Liver (tissue), 8 donors: ENCODE measurements at regions not wholly inside any gene's neighbourhood (a gene's known extent, or its start where the extent isn't known, plus 50 kb on each side); places are given as distances from the start of the nearest gene placed in this dataset.

Source experiments
- DNase-seq: peaks from one replicate; pipeline ENCODE4 v3.0.0-alpha.2; 2017; ENCODE audit warnings: low spot score
- H3K27ac ChIP-seq, 2 donors: one replicate each; pipeline ENCODE4 v1.7.0; 2013; ENCODE audit warnings: inconsistent platforms in 2 of 2, low read length in 2 of 2, control low read depth in 1 of 2, low read depth in 1 of 2, mild to moderate bottlenecking in 1 of 2
- H3K27me3 ChIP-seq, 4 donors: one replicate each; pipeline versions ENCODE4 v1.6.1 to v1.7.0; 2013; ENCODE audit warnings: low read length in 3 of 4, inconsistent platforms in 1 of 4, mild to moderate bottlenecking in 1 of 4, moderate library complexity in 1 of 4; ENCODE audit not compliant: control insufficient read depth in 4 of 4, insufficient read depth in 4 of 4
- H3K36me3 ChIP-seq, 4 donors: one replicate each; pipeline versions ENCODE4 v1.6.1 to v1.7.0; 2013; ENCODE audit warnings: low read length in 3 of 4, mild to moderate bottlenecking in 3 of 4, low read depth in 1 of 4, moderate library complexity in 1 of 4; ENCODE audit not compliant: control insufficient read depth in 4 of 4, insufficient read depth in 3 of 4
- H3K4me1 ChIP-seq, 4 donors: one replicate each; pipeline versions ENCODE4 v1.6.1 to v1.7.0; 2013; ENCODE audit warnings: low read length in 3 of 4, mild to moderate bottlenecking in 3 of 4, moderate library complexity in 1 of 4; ENCODE audit not compliant: control insufficient read depth in 4 of 4, insufficient read depth in 4 of 4
- H3K4me3 ChIP-seq, 3 donors: one replicate each; pipeline versions ENCODE4 v1.6.1 to v1.7.0; 2013; ENCODE audit warnings: low read length in 3 of 3, control low read depth in 1 of 3, low read depth in 1 of 3, mild to moderate bottlenecking in 1 of 3
- H3K9ac ChIP-seq, 2 donors: one replicate each; pipeline ENCODE4 v1.7.0; 2013; ENCODE audit warnings: low read length in 2 of 2, mild to moderate bottlenecking in 2 of 2, moderate library complexity in 2 of 2, control low read depth in 1 of 2, low read depth in 1 of 2
- H3K9me3 ChIP-seq, 4 donors: one replicate each; pipeline versions ENCODE4 v1.6.1 to v1.7.0; 2013; ENCODE audit warnings: low read length in 3 of 4; ENCODE audit not compliant: control insufficient read depth in 4 of 4
- ATF3 ChIP-seq: IDR thresholded peaks from 2 replicates; pipeline ENCODE4 v1.6.1; 2016; ENCODE audit warnings: antibody characterized with exemption
- EGR1 ChIP-seq, 2 donors: IDR thresholded peaks; 2 replicates each; pipeline ENCODE4 v1.6.1; 2016 to 2018; ENCODE audit warnings: antibody characterized with exemption in 2 of 2, low read depth in 2 of 2
- FOXA1 ChIP-seq: IDR thresholded peaks from 2 replicates; pipeline ENCODE4 v1.6.1; 2016; ENCODE audit warnings: antibody characterized with exemption
- GABPA ChIP-seq, 2 donors: IDR thresholded peaks in 1 of 2; conservative IDR thresholded peaks in 1 of 2; 2 replicates each; pipeline ENCODE4 v1.6.1; 2016; ENCODE audit warnings: antibody characterized with exemption in 2 of 2, mild to moderate bottlenecking in 1 of 2, moderate library complexity in 1 of 2
- HNF4A ChIP-seq, 2 donors: conservative IDR thresholded peaks; 2 replicates each; pipeline ENCODE4 v1.6.1; 2016; ENCODE audit warnings: antibody characterized with exemption in 2 of 2, mild to moderate bottlenecking in 2 of 2
- JUND ChIP-seq, 2 donors: IDR thresholded peaks; 2 replicates each; pipeline ENCODE4 v1.6.1; 2016; ENCODE audit warnings: antibody characterized with exemption in 2 of 2
- NR2F2 ChIP-seq: IDR thresholded peaks from 2 replicates; pipeline ENCODE4 v1.6.1; 2016; ENCODE audit warnings: antibody characterized with exemption
- RAD21 ChIP-seq, 2 donors: IDR thresholded peaks; 2 replicates each; pipeline ENCODE4 v1.6.1; 2016; ENCODE audit warnings: antibody characterized with exemption in 2 of 2, mild to moderate bottlenecking in 2 of 2
- RXRA ChIP-seq, 2 donors: IDR thresholded peaks; 2 replicates each; pipeline ENCODE4 v1.6.1; 2017 to 2018; ENCODE audit warnings: antibody characterized with exemption in 2 of 2, mild to moderate bottlenecking in 1 of 2
- SP1 ChIP-seq: IDR thresholded peaks from 2 replicates; pipeline ENCODE4 v1.6.1; 2018; ENCODE audit warnings: antibody characterized with exemption, mild to moderate bottlenecking
- TAF1 ChIP-seq: conservative IDR thresholded peaks from 2 replicates; pipeline ENCODE4 v1.6.1; 2016; ENCODE audit warnings: antibody characterized with exemption, mild to moderate bottlenecking
- YY1 ChIP-seq: IDR thresholded peaks from 2 replicates; pipeline ENCODE4 v1.6.1; 2016; ENCODE audit warnings: antibody characterized with exemption, mild to moderate bottlenecking
- ZBTB33 ChIP-seq: IDR thresholded peaks from 2 replicates; pipeline ENCODE4 v1.6.1; 2016; ENCODE audit warnings: antibody characterized with exemption
- WGBS: extraction: QIAGEN DNeasy Blood & Tissue Kit; methylation state at CpG from one replicate; pipeline ENCODE4 v1.1.7; 2013; 5-methylcytosine and 5-hydroxymethylcytosine counted together
- TF ChIP-seq, protein P1 (sequence below): fragments of 150-350 bp; IDR thresholded peaks from 2 replicates; pipeline ENCODE4 v1.5.1; 2017; ENCODE audit warnings: improper control_type of control experiment, low read depth, low read length; ENCODE audit not compliant: missing input control
- TF ChIP-seq, protein P2 (sequence below): IDR thresholded peaks from 2 replicates; pipeline ENCODE4 v1.6.1; 2016; ENCODE audit warnings: antibody characterized with exemption
- TF ChIP-seq, protein P3 (sequence below): IDR thresholded peaks from 2 replicates; pipeline ENCODE4 v1.6.1; 2016; ENCODE audit warnings: antibody characterized with exemption, mild to moderate bottlenecking
- donor health status: healthy.
- donor health status: healthy.
- donor health status: healthy.
- donor health status: healthy.
- donor health status: healthy.

GRCh38 chr10:121290674-121291073, 307.6 kb downstream of the FGFR2 start:
- TF ChIP-seq, protein P1, sequence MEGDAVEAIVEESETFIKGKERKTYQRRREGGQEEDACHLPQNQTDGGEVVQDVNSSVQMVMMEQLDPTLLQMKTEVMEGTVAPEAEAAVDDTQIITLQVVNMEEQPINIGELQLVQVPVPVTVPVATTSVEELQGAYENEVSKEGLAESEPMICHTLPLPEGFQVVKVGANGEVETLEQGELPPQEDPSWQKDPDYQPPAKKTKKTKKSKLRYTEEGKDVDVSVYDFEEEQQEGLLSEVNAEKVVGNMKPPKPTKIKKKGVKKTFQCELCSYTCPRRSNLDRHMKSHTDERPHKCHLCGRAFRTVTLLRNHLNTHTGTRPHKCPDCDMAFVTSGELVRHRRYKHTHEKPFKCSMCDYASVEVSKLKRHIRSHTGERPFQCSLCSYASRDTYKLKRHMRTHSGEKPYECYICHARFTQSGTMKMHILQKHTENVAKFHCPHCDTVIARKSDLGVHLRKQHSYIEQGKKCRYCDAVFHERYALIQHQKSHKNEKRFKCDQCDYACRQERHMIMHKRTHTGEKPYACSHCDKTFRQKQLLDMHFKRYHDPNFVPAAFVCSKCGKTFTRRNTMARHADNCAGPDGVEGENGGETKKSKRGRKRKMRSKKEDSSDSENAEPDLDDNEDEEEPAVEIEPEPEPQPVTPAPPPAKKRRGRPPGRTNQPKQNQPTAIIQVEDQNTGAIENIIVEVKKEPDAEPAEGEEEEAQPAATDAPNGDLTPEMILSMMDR = no peak
- TF ChIP-seq RXRA (IDR thresholded peaks at IDR 0.05) (no peak), JUND (IDR thresholded peaks at IDR 0.05) (no peak), TAF1 (no peak)
- TF ChIP-seq, protein P2, sequence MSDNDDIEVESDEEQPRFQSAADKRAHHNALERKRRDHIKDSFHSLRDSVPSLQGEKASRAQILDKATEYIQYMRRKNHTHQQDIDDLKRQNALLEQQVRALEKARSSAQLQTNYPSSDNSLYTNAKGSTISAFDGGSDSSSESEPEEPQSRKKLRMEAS = no peak
- no peak overlapping the region for H3K27ac ChIP-seq
- no peak for DNase-seq
- H3K36me3 ChIP-seq = no peaks in the 10 kb centered on the region
- H3K9ac ChIP-seq = no peak overlapping the region
- H3K27me3 ChIP-seq = no peaks in the 10 kb centered on the region
- peaks cover 0 to 6% (median 0%) of the 10 kb centered on the region in 4 donors for H3K4me1 ChIP-seq
- 92% methylated on average over 4 of the region's 4 CpGs for WGBS
- no peak overlapping the region for H3K4me3 ChIP-seq
- H3K9me3 ChIP-seq = no peaks in the 10 kb centered on the region

DNA sequence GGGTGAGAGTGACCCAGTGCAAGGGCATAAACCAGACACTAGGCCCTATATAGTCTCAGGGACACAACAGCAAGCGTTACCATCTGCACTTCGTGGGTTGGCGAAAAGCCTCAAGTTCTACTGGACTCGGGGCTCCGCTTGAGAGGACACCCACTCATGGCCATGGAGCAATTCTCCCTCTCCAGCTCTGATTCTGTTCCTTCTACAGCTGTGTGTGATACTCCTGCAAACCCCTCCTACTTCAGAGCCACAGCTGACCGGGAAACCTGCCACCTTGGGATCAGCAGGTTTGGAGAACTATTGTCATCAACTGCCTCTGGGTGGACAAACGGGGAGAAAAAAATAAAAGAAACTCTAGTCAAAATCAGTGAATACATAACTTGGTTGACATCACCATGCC, 306.9 kb downstream of the FGFR2 start:
- Histone ChIP-seq H3K36me3 (no peaks in the 10 kb centered on the region), H3K27ac (no peak overlapping the region), H3K9ac (no peak overlapping the region), H3K4me1 (peaks cover 0 to 6% (median 0%) of the 10 kb centered on the region in 4 donors), H3K27me3 (no peaks in the 10 kb centered on the region), H3K9me3 (no peaks in the 10 kb centered on the region), H3K4me3 (no peak overlapping the region)
- WGBS = 92% methylated on average over 7 of the region's 7 CpGs
- TF ChIP-seq SP1 (no peak), ATF3 (no peak), GABPA (IDR thresholded peaks at IDR 0.05 in 1 of 2, conservative IDR thresholded peaks at IDR 0.05 in 1 of 2) (no peak), ZBTB33 (no peak), YY1 (no peak), TAF1 (no peak), HNF4A (conservative IDR thresholded peaks at IDR 0.05) (no peak), FOXA1 (no peak), NR2F2 (no peak), EGR1 (IDR thresholded peaks at IDR 0.05; ENCODE audit: low read depth in 2 of 2) (no peak), RAD21 (IDR thresholded peaks at IDR 0.05) (no peak), RXRA (IDR thresholded peaks at IDR 0.05) (no peak)
- TF ChIP-seq, protein P3, sequence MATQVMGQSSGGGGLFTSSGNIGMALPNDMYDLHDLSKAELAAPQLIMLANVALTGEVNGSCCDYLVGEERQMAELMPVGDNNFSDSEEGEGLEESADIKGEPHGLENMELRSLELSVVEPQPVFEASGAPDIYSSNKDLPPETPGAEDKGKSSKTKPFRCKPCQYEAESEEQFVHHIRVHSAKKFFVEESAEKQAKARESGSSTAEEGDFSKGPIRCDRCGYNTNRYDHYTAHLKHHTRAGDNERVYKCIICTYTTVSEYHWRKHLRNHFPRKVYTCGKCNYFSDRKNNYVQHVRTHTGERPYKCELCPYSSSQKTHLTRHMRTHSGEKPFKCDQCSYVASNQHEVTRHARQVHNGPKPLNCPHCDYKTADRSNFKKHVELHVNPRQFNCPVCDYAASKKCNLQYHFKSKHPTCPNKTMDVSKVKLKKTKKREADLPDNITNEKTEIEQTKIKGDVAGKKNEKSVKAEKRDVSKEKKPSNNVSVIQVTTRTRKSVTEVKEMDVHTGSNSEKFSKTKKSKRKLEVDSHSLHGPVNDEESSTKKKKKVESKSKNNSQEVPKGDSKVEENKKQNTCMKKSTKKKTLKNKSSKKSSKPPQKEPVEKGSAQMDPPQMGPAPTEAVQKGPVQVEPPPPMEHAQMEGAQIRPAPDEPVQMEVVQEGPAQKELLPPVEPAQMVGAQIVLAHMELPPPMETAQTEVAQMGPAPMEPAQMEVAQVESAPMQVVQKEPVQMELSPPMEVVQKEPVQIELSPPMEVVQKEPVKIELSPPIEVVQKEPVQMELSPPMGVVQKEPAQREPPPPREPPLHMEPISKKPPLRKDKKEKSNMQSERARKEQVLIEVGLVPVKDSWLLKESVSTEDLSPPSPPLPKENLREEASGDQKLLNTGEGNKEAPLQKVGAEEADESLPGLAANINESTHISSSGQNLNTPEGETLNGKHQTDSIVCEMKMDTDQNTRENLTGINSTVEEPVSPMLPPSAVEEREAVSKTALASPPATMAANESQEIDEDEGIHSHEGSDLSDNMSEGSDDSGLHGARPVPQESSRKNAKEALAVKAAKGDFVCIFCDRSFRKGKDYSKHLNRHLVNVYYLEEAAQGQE = no peak
- TF ChIP-seq, protein P2 = no peak
- no peak for DNase-seq
